COLO668 (cell line): ENCODE measurements at regions not wholly inside any gene's neighbourhood (a gene's known extent, or its start where the extent isn't known, plus 50 kb on each side); places are given as distances from the start of the nearest gene placed in this dataset.
"Not testable (repeated sequence)": the region's sequence is repeated elsewhere in the genome, so short reads cannot be mapped to it uniquely, and the experiment has no call there.

Source experiments
- DNase-seq: peaks from one replicate; lab custom pipeline; 2025; ENCODE audit not compliant: unreplicated experiment; lab: John Stamatoyannopoulos, UW

- no peak for DNase-seq
Measured at GRCh38 chr5:104128348-104128747, 565.8 kb upstream of the NUDT12 start.

- DNase-seq, result no peak
Measured at GRCh38 chr5:104126980-104127379, 564.4 kb upstream of the NUDT12 start.

GRCh38 chr5:104119529-104119928 is 556.9 kb upstream of the NUDT12 start:
- no peak for DNase-seq

GRCh38 chr5:104111632-104112031 is 549.0 kb upstream of the NUDT12 start:
- DNase-seq, result no peak

- no peak for DNase-seq
Measured at GRCh38 chr5:104096451-104096850, 533.9 kb upstream of the NUDT12 start.

- DNase-seq, result no peak
Measured at GRCh38 chr5:104095527-104095926, 532.9 kb upstream of the NUDT12 start.

- no peak for DNase-seq
Measured at GRCh38 chr5:104088876-104089778, 526.5 kb upstream of the NUDT12 start.

- DNase-seq, result peak; percentile 36
Measured at GRCh38 chr5:104084896-104085295, 522.3 kb upstream of the NUDT12 start.

- no peak for DNase-seq
Measured at GRCh38 chr5:104082754-104083153, 520.2 kb upstream of the NUDT12 start.

- no peak for DNase-seq
Measured at GRCh38 chr5:104081232-104081631, 518.6 kb upstream of the NUDT12 start.

GRCh38 chr5:104080646-104081175 is 518.1 kb upstream of the NUDT12 start:
- DNase-seq, result no peak

- not testable (repeated sequence) for DNase-seq
Measured at GRCh38 chr5:104079861-104080645, 517.5 kb upstream of the NUDT12 start.

GRCh38 chr5:104071887-104072286 is 509.3 kb upstream of the NUDT12 start:
- no peak for DNase-seq

GRCh38 chr5:104062621-104063377 is 500.2 kb upstream of the NUDT12 start:
- DNase-seq, result no peak

GRCh38 chr5:104061707-104062106 is 499.1 kb upstream of the NUDT12 start:
- no peak for DNase-seq

- DNase-seq, result no peak
Measured at GRCh38 chr5:104053353-104053649, 490.7 kb upstream of the NUDT12 start.

- DNase-seq, result no peak
Measured at GRCh38 chr5:104052558-104053352, 490.2 kb upstream of the NUDT12 start.

- no peak for DNase-seq
Measured at GRCh38 chr5:104050436-104050835, 487.8 kb upstream of the NUDT12 start.

- no peak for DNase-seq
Measured at GRCh38 chr5:104049752-104050151, 487.2 kb upstream of the NUDT12 start.

- no peak for DNase-seq
Measured at GRCh38 chr5:104048231-104048630, 485.6 kb upstream of the NUDT12 start.
